Trophoblast cell (in vitro differentiated cells and primary cell): ENCODE measurements at regions not wholly inside any gene's neighbourhood (a gene's known extent, or its start where the extent isn't known, plus 50 kb on each side); places are given as distances from the start of the nearest gene placed in this dataset.

ENCODE experiments used
- DNase-seq, 2 donors: peaks; one replicate each; pipeline ENCODE4 v3.0.0-alpha.2; 2016
- H2AFZ ChIP-seq: 2 replicates; pipeline ENCODE4 v1.6.1; 2013; ENCODE audit warnings: low read length, moderate library complexity, mild to moderate bottlenecking; ENCODE audit not compliant: insufficient read depth, poor library complexity
- H2AK5ac ChIP-seq: 2 replicates; pipeline ENCODE4 v1.6.1; 2013; ENCODE audit warnings: mild to moderate bottlenecking, low read length
- H2BK120ac ChIP-seq: 2 replicates; pipeline ENCODE4 v1.6.1; 2013; ENCODE audit warnings: low read length, mild to moderate bottlenecking, moderate library complexity; ENCODE audit not compliant: insufficient read depth, poor library complexity
- H2BK12ac ChIP-seq: 2 replicates; pipeline ENCODE4 v1.6.1; 2013; ENCODE audit warnings: mild to moderate bottlenecking, low read length, moderate library complexity
- H2BK5ac ChIP-seq: 2 replicates; pipeline ENCODE4 v1.6.1; 2013; ENCODE audit warnings: low read length, low read depth, moderate library complexity, mild to moderate bottlenecking; ENCODE audit not compliant: poor library complexity
- H3K14ac ChIP-seq: 2 replicates; pipeline ENCODE4 v1.6.1; 2013; ENCODE audit warnings: mild to moderate bottlenecking, low read length
- H3K18ac ChIP-seq: 2 replicates; pipeline ENCODE4 v1.6.1; 2013; ENCODE audit warnings: mild to moderate bottlenecking, low read length
- H3K23ac ChIP-seq: 2 replicates; pipeline ENCODE4 v1.6.1; 2013; ENCODE audit warnings: low read length
- H3K27ac ChIP-seq: 2 replicates; pipeline ENCODE4 v1.5.1; 2013; ENCODE audit warnings: low read depth, mild to moderate bottlenecking, inconsistent platforms, low read length, moderate library complexity
- H3K27me3 ChIP-seq: 2 replicates; pipeline ENCODE4 v1.6.1; 2013; ENCODE audit warnings: inconsistent platforms, mild to moderate bottlenecking, low read length, moderate library complexity; ENCODE audit not compliant: insufficient read depth
- H3K36me3 ChIP-seq, 2 experiments: 1 replicate in 1 of 2; 2 replicates in 1 of 2; pipeline ENCODE4 v1.6.1; 2013; ENCODE audit warnings: low read length in 2 of 2, mild to moderate bottlenecking in 2 of 2, moderate library complexity in 1 of 2; ENCODE audit not compliant: insufficient read depth in 2 of 2, control insufficient read depth in 1 of 2
- H3K4ac ChIP-seq: 2 replicates; pipeline ENCODE4 v1.6.1; 2013; ENCODE audit warnings: low read depth, mild to moderate bottlenecking, low read length, moderate library complexity
- H3K4me1 ChIP-seq, 2 experiments: 1 replicate in 1 of 2; 2 replicates in 1 of 2; pipeline ENCODE4 v1.6.1; 2013; ENCODE audit warnings: low read length in 2 of 2, mild to moderate bottlenecking in 2 of 2, moderate library complexity in 1 of 2; ENCODE audit not compliant: insufficient read depth in 2 of 2, control insufficient read depth in 1 of 2
- H3K4me2 ChIP-seq: 2 replicates; pipeline ENCODE4 v1.6.1; 2013; ENCODE audit warnings: inconsistent platforms, mild to moderate bottlenecking, low read length, moderate library complexity
- H3K4me3 ChIP-seq: 2 replicates; pipeline ENCODE4 v1.5.1; 2013; ENCODE audit warnings: mild to moderate bottlenecking, low read depth, low read length, inconsistent platforms
- H3K79me1 ChIP-seq: one replicate; pipeline ENCODE4 v1.6.1; 2013; ENCODE audit warnings: low read length
- H3K79me2 ChIP-seq: 2 replicates; pipeline ENCODE4 v1.6.1; 2013; ENCODE audit warnings: low read length, mild to moderate bottlenecking; ENCODE audit not compliant: control insufficient read depth, insufficient read depth, poor library complexity
- H3K9ac ChIP-seq: 2 replicates; pipeline ENCODE4 v1.6.1; 2013; ENCODE audit warnings: mild to moderate bottlenecking, low read length
- H3K9me3 ChIP-seq: 2 replicates; pipeline ENCODE4 v1.6.1; 2013; ENCODE audit warnings: low read depth, mild to moderate bottlenecking, control low read depth, inconsistent platforms, low read length; ENCODE audit not compliant: insufficient read depth
- H4K12ac ChIP-seq: 2 replicates; pipeline ENCODE4 v1.6.1; 2013; ENCODE audit warnings: low read depth, mild to moderate bottlenecking, low read length, moderate library complexity
- H4K8ac ChIP-seq: 2 replicates; pipeline ENCODE4 v1.6.1; 2013; ENCODE audit warnings: low read depth, mild to moderate bottlenecking, low read length, moderate library complexity
- H4K91ac ChIP-seq: one replicate; pipeline ENCODE4 v1.6.1; 2013; ENCODE audit warnings: low read depth, mild to moderate bottlenecking, low read length, moderate library complexity
- WGBS: extraction: QIAGEN DNeasy Blood & Tissue Kit; methylation state at CpG from one replicate; pipeline ENCODE4 v1.1.7; 2013; ENCODE audit warnings: missing lambda C conversion rate; ENCODE audit not compliant: insufficient read length, insufficient coverage; ENCODE audit errors: extremely low coverage; 5-methylcytosine and 5-hydroxymethylcytosine counted together

DNA sequence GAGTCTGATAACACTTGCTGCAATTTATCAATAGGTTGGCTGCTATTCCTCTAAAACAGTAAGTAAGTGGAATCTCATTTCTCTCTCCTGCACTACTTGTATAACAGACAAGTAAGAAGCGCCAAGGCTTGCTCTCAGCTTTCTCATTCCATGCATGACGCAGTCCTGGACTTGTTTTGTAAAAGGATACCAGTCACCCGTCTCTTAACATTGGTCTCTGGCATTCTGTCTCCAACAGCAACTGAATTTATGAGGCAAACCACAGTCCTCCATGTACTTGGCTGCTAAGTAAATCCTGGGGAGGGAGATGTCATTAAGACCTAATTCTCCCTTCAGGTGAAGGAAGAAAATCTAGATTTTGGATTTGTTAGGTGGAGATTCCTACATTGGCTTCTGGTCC, 115.4 kb downstream of the OPN5 start:
- no peak overlapping the region for H4K91ac ChIP-seq
- no peak overlapping the region for H3K4ac ChIP-seq
- H3K18ac ChIP-seq = no peak overlapping the region
- H3K4me2 ChIP-seq = no peak overlapping the region
- H3K79me2 ChIP-seq = no peaks in the 10 kb centered on the region
- H2BK5ac ChIP-seq = no peak overlapping the region
- H3K9me3 ChIP-seq = no peaks in the 10 kb centered on the region
- no peaks in the 10 kb centered on the region for H3K36me3 ChIP-seq
- H2BK120ac ChIP-seq = no peak overlapping the region
- H2AFZ ChIP-seq = no peak overlapping the region
- H3K27ac ChIP-seq = no peak overlapping the region
- H3K4me1 ChIP-seq = no peaks in the 10 kb centered on the region
- H2AK5ac ChIP-seq = no peak overlapping the region
- no CpG with 5 or more reads among the region's 3 CpGs for WGBS
- no peak overlapping the region for H3K9ac ChIP-seq
- H4K8ac ChIP-seq = no peak overlapping the region
- no peaks in the 10 kb centered on the region for H3K79me1 ChIP-seq
- no peak overlapping the region for H4K12ac ChIP-seq
- no peak overlapping the region for H3K23ac ChIP-seq
- DNase-seq = no peak
- H3K14ac ChIP-seq = no peak overlapping the region
- no peak overlapping the region for H2BK12ac ChIP-seq
- no peaks in the 10 kb centered on the region for H3K27me3 ChIP-seq
- no peak overlapping the region for H3K4me3 ChIP-seq

DNA sequence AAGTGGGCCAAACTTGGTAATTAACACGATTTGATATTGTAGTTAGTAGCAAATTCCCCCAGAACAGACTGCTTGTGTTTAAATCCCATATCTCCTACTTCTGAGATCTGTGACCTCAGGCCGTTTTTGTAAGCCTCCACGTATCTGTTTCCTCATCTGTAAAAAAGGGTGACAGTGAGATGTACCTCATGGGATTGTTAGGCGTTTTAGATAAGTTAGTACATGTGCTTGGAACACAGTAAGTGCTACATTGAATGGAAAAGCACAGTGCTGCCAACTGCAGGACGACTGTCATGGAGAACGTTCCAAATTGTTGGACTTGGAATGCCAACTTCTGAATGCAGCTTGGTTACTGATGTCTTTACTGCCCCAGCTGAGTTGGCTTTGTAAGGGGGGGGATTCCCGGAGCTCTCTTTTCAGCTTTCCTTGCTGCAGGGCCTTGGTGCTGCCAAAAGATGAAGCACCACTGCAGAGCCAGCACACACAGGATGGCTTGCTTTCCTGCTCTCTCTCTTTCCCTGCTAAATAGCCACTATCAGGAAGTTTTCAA, 108.6 kb downstream of the OPN5 start:
- WGBS = no CpG with 5 or more reads among the region's 7 CpGs

DNA sequence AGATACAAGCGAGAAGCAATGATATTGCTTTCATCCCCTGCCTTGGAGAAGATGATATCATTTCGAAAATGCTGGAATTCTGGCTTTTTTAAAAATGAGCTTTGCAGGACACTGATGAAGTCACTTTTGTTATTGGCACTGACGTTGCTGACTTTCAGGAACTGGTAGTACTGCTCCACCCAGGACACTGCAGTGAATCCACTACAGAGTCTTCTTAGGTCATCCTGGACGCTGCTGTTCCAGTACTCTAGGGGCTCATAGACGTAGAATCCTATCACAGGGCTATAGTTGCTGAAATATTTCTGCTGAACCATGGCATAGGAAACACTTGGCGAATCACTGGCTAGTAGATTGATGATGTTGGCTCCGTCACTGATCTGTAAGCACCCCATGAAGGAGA, 97.2 kb downstream of the OPN5 start:
- no peaks in the 10 kb centered on the region for H3K79me2 ChIP-seq
- H3K23ac ChIP-seq = no peak overlapping the region
- no peaks in the 10 kb centered on the region for H3K9me3 ChIP-seq
- H3K27ac ChIP-seq = no peak overlapping the region
- no peak overlapping the region for H3K18ac ChIP-seq
- H2BK12ac ChIP-seq = no peak overlapping the region
- no peak overlapping the region for H3K14ac ChIP-seq
- H3K9ac ChIP-seq = no peak overlapping the region
- no peaks in the 10 kb centered on the region for H3K79me1 ChIP-seq
- no CpG with 5 or more reads among the region's 7 CpGs for WGBS
- H3K36me3 ChIP-seq = no peaks in the 10 kb centered on the region
- no peak overlapping the region for H2BK120ac ChIP-seq
- no peak overlapping the region for H4K8ac ChIP-seq
- no peak overlapping the region for H3K4me3 ChIP-seq
- no peak overlapping the region for H3K4ac ChIP-seq
- no peaks in the 10 kb centered on the region for H3K4me1 ChIP-seq
- no peak overlapping the region for H2BK5ac ChIP-seq
- H2AFZ ChIP-seq = no peak overlapping the region
- DNase-seq = no peak
- H2AK5ac ChIP-seq = no peak overlapping the region
- no peak overlapping the region for H3K4me2 ChIP-seq
- no peak overlapping the region for H4K12ac ChIP-seq
- no peaks in the 10 kb centered on the region for H3K27me3 ChIP-seq
- H4K91ac ChIP-seq = no peak overlapping the region

More for the DNA sequence above, 108.6 kb downstream of the OPN5 start:
- Histone ChIP-seq H3K4me2 (no peak overlapping the region), H2BK120ac (no peak overlapping the region), H2BK5ac (no peak overlapping the region), H4K91ac (no peak overlapping the region), H3K18ac (no peak overlapping the region), H3K9ac (no peak overlapping the region), H3K36me3 (no peaks in the 10 kb centered on the region), H3K79me2 (no peaks in the 10 kb centered on the region), H3K4ac (no peak overlapping the region), H4K12ac (no peak overlapping the region), H3K79me1 (no peaks in the 10 kb centered on the region), H3K4me1 (no peaks in the 10 kb centered on the region), H3K9me3 (no peaks in the 10 kb centered on the region), H2BK12ac (no peak overlapping the region), H3K4me3 (no peak overlapping the region), H3K23ac (no peak overlapping the region), H3K14ac (no peak overlapping the region), H2AK5ac (no peak overlapping the region), H4K8ac (no peak overlapping the region), H3K27me3 (no peaks in the 10 kb centered on the region), H2AFZ (no peak overlapping the region), H3K27ac (no peak overlapping the region)
- no peak for DNase-seq
